Stimulated activated effector memory CD8-positive, alpha-beta T cell treated with anti-CD3 and anti-CD28 coated beads, Interleukin-12 subunit alpha, Interleukin-12 subunit beta, amount 100 ng/mL, for 72 hours (primary cell): ENCODE measurements at regions not wholly inside any gene's neighbourhood (a gene's known extent, or its start where the extent isn't known, plus 50 kb on each side); places are given as distances from the start of the nearest gene placed in this dataset.
"Not testable (repeated sequence)": the region's sequence is repeated elsewhere in the genome, so short reads cannot be mapped to it uniquely, and the experiment has no call there.

ENCODE experiments used
- ATAC-seq: fragments of 150-1000 bp; cut with Tn5 transposase; 2 replicates; pipeline ENCODE4 v1.10.0; 2021
- DNase-seq, 2 donors: peaks; one replicate each; pipeline ENCODE4 v3.0.0; 2021 to 2022; ENCODE audit warnings: low spot score in 2 of 2
- H3K27ac Mint-ChIP-seq: one replicate; pipeline ENCODE4 v1.8.0; 2022; ENCODE audit warnings: mild to moderate bottlenecking, mixed read lengths
- H3K36me3 Mint-ChIP-seq: one replicate; pipeline ENCODE4 v1.8.0; 2022; ENCODE audit warnings: mild to moderate bottlenecking, mixed read lengths
- H3K4me1 Mint-ChIP-seq: one replicate; pipeline ENCODE4 v1.8.0; 2022; ENCODE audit warnings: mixed read lengths
- H3K4me3 Mint-ChIP-seq: one replicate; pipeline ENCODE4 v1.8.0; 2022; ENCODE audit warnings: mild to moderate bottlenecking, mixed read lengths
- H3K9me3 Mint-ChIP-seq: one replicate; pipeline ENCODE4 v1.8.0; 2022; ENCODE audit warnings: mixed read lengths

- DNase-seq (no peak), ATAC-seq (no peak)
- no peaks in the 10 kb centered on the region for H3K36me3 Mint-ChIP-seq
- H3K4me3 Mint-ChIP-seq, result no peak overlapping the region
- H3K4me1 Mint-ChIP-seq, result no peaks in the 10 kb centered on the region
- peaks cover 32% of the 10 kb centered on the region for H3K9me3 Mint-ChIP-seq
- no peak overlapping the region for H3K27ac Mint-ChIP-seq
These were observed 404.8 kb downstream of the EPHA5 start for GRCh38 chr4:65265526-65265925.

GRCh38 chr4:65259296-65259695 is 411.0 kb downstream of the EPHA5 start:
- Mint-ChIP-seq H3K27ac (no peak overlapping the region), H3K36me3 (no peaks in the 10 kb centered on the region), H3K4me1 (no peaks in the 10 kb centered on the region), H3K4me3 (no peak overlapping the region), H3K9me3 (peaks cover 14% of the 10 kb centered on the region)
- ATAC-seq (no peak), DNase-seq (no peak)

GRCh38 chr4:65250916-65251315 is 419.4 kb downstream of the EPHA5 start:
- no peak for ATAC-seq
- no peaks in the 10 kb centered on the region for H3K36me3 Mint-ChIP-seq

GRCh38 chr4:65249111-65249510 is 421.2 kb downstream of the EPHA5 start:
- Mint-ChIP-seq H3K9me3 (peaks cover 10% of the 10 kb centered on the region), H3K4me3 (no peak overlapping the region), H3K4me1 (no peaks in the 10 kb centered on the region), H3K36me3 (no peaks in the 10 kb centered on the region), H3K27ac (no peak overlapping the region)
- no peak for ATAC-seq
- DNase-seq, result no peak

More at GRCh38 chr4:65250916-65251315, 419.4 kb downstream of the EPHA5 start:
- Mint-ChIP-seq H3K9me3 (peaks cover 9% of the 10 kb centered on the region), H3K27ac (no peak overlapping the region), H3K4me3 (no peak overlapping the region), H3K4me1 (no peaks in the 10 kb centered on the region)
- no peak for DNase-seq

- ATAC-seq (no peak), DNase-seq (no peak)
These were observed 428.0 kb downstream of the EPHA5 start for GRCh38 chr4:65242156-65242846.

GRCh38 chr4:65241257-65241997 is 428.9 kb downstream of the EPHA5 start:
- Mint-ChIP-seq H3K36me3 (no peaks in the 10 kb centered on the region), H3K4me3 (no peak overlapping the region), H3K27ac (no peak overlapping the region), H3K9me3 (peaks cover 13% of the 10 kb centered on the region), H3K4me1 (no peaks in the 10 kb centered on the region)
- no peak for ATAC-seq
- no peak for DNase-seq

More at GRCh38 chr4:65242156-65242846, 428.0 kb downstream of the EPHA5 start:
- Mint-ChIP-seq H3K36me3 (no peaks in the 10 kb centered on the region), H3K4me1 (no peaks in the 10 kb centered on the region), H3K27ac (no peak overlapping the region), H3K9me3 (peaks cover 10% of the 10 kb centered on the region), H3K4me3 (no peak overlapping the region)

- ATAC-seq, result no peak
- no peak overlapping the region for H3K27ac Mint-ChIP-seq
- peaks cover 14% of the 10 kb centered on the region for H3K9me3 Mint-ChIP-seq
- no peaks in the 10 kb centered on the region for H3K36me3 Mint-ChIP-seq
- no peak for DNase-seq
- no peak overlapping the region for H3K4me3 Mint-ChIP-seq
- no peaks in the 10 kb centered on the region for H3K4me1 Mint-ChIP-seq
These were observed 436.2 kb downstream of the EPHA5 start for GRCh38 chr4:65234061-65234460.

GRCh38 chr4:65227628-65228027 is 442.7 kb downstream of the EPHA5 start:
- H3K4me3 Mint-ChIP-seq, result no peak overlapping the region
- H3K9me3 Mint-ChIP-seq, result peaks cover 15% of the 10 kb centered on the region
- H3K4me1 Mint-ChIP-seq, result no peaks in the 10 kb centered on the region
- DNase-seq (no peak), ATAC-seq (no peak)
- H3K36me3 Mint-ChIP-seq, result no peaks in the 10 kb centered on the region
- H3K27ac Mint-ChIP-seq, result no peak overlapping the region

GRCh38 chr4:65223601-65224000 is 446.7 kb downstream of the EPHA5 start:
- H3K4me1 Mint-ChIP-seq, result no peaks in the 10 kb centered on the region
- H3K9me3 Mint-ChIP-seq, result peaks cover 16% of the 10 kb centered on the region
- H3K27ac Mint-ChIP-seq, result no peak overlapping the region
- ATAC-seq (no peak), DNase-seq (no peak)
- no peak overlapping the region for H3K4me3 Mint-ChIP-seq
- no peaks in the 10 kb centered on the region for H3K36me3 Mint-ChIP-seq

GRCh38 chr4:65223074-65223473 is 447.2 kb downstream of the EPHA5 start:
- ATAC-seq, H3K27ac Mint-ChIP-seq, H3K4me1 Mint-ChIP-seq, H3K36me3 Mint-ChIP-seq, DNase-seq, H3K4me3 Mint-ChIP-seq: not testable (repeated sequence)
- peaks cover 17% of the 10 kb centered on the region for H3K9me3 Mint-ChIP-seq

GRCh38 chr4:65217179-65217578 is 453.1 kb downstream of the EPHA5 start:
- DNase-seq (no peak), ATAC-seq (no peak)
- Mint-ChIP-seq H3K27ac (no peak overlapping the region), H3K36me3 (no peaks in the 10 kb centered on the region), H3K4me3 (no peak overlapping the region), H3K4me1 (no peaks in the 10 kb centered on the region), H3K9me3 (peaks cover 16% of the 10 kb centered on the region)

- ATAC-seq, result no peak
- peaks cover 14% of the 10 kb centered on the region for H3K9me3 Mint-ChIP-seq
These were observed 467.4 kb downstream of the EPHA5 start for GRCh38 chr4:65202853-65203236.

GRCh38 chr4:65202165-65202852 is 468.0 kb downstream of the EPHA5 start:
- Mint-ChIP-seq H3K4me1 (no peaks in the 10 kb centered on the region), H3K9me3 (peaks cover 15% of the 10 kb centered on the region), H3K36me3 (no peaks in the 10 kb centered on the region), H3K27ac (no peak overlapping the region), H3K4me3 (no peak overlapping the region)
- DNase-seq, result no peak
- no peak for ATAC-seq

More at GRCh38 chr4:65202853-65203236, 467.4 kb downstream of the EPHA5 start:
- Mint-ChIP-seq H3K4me1 (no peaks in the 10 kb centered on the region), H3K4me3 (no peak overlapping the region), H3K36me3 (no peaks in the 10 kb centered on the region), H3K27ac (no peak overlapping the region)
- no peak for DNase-seq

GRCh38 chr4:65195666-65196065 is 474.6 kb downstream of the EPHA5 start:
- Mint-ChIP-seq H3K27ac (no peak overlapping the region), H3K9me3 (peaks cover 5% of the 10 kb centered on the region), H3K4me3 (no peak overlapping the region), H3K36me3 (no peaks in the 10 kb centered on the region), H3K4me1 (no peaks in the 10 kb centered on the region)
- DNase-seq (no peak), ATAC-seq (no peak)

GRCh38 chr4:65195002-65195401 is 475.3 kb downstream of the EPHA5 start:
- Mint-ChIP-seq H3K4me3 (no peak overlapping the region), H3K9me3 (peaks cover 5% of the 10 kb centered on the region), H3K27ac (no peak overlapping the region), H3K4me1 (no peaks in the 10 kb centered on the region), H3K36me3 (no peaks in the 10 kb centered on the region)
- no peak for DNase-seq
- peak; percentile 21 for ATAC-seq

- Mint-ChIP-seq H3K36me3 (no peaks in the 10 kb centered on the region), H3K4me3 (no peak overlapping the region), H3K4me1 (no peaks in the 10 kb centered on the region), H3K9me3 (peaks cover 5% of the 10 kb centered on the region), H3K27ac (no peak overlapping the region)
- DNase-seq (no peak), ATAC-seq (no peak)
These were observed 476.3 kb downstream of the EPHA5 start for GRCh38 chr4:65193985-65194384.
